DMS 273 (cell line): ENCODE measurements at regions not wholly inside any gene's neighbourhood (a gene's known extent, or its start where the extent isn't known, plus 50 kb on each side); places are given as distances from the start of the nearest gene placed in this dataset.
"Not testable (repeated sequence)": the region's sequence is repeated elsewhere in the genome, so short reads cannot be mapped to it uniquely, and the experiment has no call there.

ENCODE experiments used
- DNase-seq: peaks from one replicate; lab custom pipeline; 2025; ENCODE audit not compliant: unreplicated experiment; lab: John Stamatoyannopoulos, UW

DNA sequence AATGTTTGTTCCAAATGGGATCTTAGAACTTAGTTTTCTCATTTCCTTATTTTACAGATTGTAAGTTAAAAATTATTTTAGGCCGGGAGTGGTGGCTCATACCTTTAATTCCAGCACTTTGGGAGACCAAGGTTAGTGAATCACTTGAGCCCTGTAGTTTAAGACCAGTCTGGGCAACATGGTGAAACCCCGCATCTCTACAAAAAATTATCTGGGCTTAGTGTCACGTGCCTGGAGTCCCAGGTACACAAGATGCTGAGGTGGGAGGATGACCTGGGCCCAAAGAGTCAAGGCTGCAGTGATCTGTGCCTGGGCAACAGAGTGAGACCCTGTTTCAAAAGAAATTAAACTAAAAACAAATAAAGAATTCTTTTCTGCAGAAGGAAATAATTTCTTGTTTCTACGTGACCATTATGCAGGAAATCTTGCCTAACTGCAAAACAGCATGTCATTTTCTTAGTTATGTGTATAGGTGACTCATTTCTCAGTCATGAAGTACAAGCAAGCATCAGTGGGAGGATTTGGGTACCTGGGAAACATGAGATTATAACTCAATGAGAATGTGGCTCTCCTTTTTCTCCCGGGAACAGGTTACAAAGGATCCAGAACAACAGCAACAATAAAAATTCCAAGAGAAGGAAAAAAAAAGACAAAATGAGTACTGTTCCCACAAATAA, 375.1 kb upstream of the ST8SIA4 start:
- DNase-seq = no peak

DNA sequence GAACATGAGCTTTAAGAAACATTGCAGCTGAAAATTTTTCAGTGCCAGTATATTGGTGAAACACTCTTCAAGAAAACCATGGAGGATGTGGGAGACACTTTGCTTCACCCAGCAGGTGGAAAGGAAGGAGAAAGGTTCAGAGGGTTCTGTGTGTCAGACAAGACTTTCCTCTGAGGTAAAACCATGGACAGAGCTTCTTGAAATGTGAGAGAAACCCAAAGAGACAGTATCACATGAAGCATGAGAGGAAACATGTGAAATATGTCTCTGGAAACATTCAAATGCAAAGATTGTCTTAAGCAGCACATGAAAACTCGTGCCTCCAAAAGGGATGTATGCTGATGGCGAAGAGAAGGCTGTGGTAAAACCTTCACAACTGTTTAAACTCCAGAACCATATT, 368.9 kb upstream of the ST8SIA4 start:
- DNase-seq = no peak

GRCh38 chr5:101271416-101271815, 368.3 kb upstream of the ST8SIA4 start:
- DNase-seq = no peak

DNA sequence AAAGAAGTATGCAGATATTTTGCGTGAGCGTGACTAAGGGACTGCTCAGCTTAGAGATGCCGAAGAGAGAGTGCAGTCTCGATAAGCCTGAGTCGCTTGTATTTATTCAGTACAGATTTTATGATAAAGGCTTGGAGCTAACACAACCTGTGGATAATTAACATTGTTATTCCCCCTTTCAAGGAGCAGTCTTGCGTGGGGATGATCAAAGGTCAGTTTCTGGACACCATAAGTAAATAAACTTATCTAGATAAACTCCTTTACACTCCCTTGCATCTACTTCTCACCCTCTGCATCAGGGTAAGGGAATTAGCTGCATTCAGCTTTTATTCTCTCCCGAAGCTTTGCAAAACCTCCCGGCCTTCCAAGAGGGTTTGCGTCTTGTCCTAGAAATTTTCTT, 357.8 kb upstream of the ST8SIA4 start:
- DNase-seq = no peak

GRCh38 chr5:101253096-101253495, 350.0 kb upstream of the ST8SIA4 start:
- no peak for DNase-seq

GRCh38 chr5:101244621-101245020, 341.5 kb upstream of the ST8SIA4 start:
- no peak for DNase-seq

- DNase-seq = no peak
These were observed 309.9 kb upstream of the ST8SIA4 start for GRCh38 chr5:101212942-101213514.

GRCh38 chr5:101206534-101206933, 303.5 kb upstream of the ST8SIA4 start:
- no peak for DNase-seq

DNA sequence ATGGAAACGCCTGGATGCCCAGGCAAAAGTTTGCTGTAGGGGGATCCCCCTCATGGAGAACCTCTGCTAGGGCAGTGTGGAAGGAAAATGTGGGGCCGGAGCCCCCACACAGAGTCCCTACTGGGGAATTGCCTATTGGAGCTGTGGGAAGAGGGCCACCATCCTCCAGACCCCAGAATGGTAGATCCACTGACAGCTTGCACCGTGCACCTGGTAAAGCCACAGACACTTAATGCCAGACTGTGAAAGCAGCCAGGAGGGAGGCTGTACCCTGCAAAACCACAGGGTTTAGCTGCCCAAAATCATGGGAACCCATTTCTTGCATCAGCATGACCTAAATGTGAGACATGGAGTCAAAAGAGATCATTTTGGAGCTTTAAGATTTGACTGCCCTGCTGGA, 302.0 kb upstream of the ST8SIA4 start:
- DNase-seq = not testable (repeated sequence)

DNA sequence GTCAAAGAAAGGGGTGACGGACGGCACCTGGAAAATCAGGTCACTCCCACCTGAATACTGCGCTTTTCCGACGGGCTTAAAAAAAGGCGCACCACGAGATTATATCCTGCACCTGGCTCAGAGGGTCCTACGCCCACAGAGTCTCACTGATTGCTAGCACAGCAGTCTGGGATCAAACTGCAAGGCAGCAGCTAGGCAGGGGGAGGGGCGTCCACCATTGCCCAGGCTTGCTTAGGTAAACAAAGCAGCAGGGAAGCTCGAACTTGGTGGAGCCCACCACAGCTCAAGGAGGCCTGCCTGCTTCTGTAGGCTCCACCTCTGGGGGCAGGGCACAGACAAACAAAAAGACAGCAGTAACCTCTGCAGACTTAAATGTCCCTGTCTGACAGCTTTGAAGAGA, 277.3 kb upstream of the ST8SIA4 start:
- not testable (repeated sequence) for DNase-seq

- DNase-seq = no peak
These were observed 273.5 kb upstream of the ST8SIA4 start for GRCh38 chr5:101176605-101177004.

DNA sequence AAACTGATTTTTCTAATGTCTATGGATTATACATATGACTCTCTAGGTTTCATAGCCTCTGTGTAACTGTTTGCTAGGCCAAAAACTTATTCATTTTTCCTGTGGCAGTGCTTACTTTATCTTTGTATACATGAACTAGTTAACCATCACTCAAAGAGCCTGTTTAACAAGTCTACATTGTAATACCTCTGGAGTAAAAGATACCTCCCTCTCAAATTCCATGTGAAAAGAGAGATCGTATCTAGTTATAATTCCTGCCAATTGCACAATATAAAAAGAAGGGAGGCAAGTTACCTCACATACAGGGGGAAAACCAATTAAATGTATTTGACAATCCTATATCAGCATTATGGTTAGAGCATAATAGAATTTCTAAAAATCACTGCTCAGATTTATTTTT, 271.9 kb upstream of the ST8SIA4 start:
- no peak for DNase-seq

GRCh38 chr5:101163088-101163487, 260.0 kb upstream of the ST8SIA4 start:
- no peak for DNase-seq

- no peak for DNase-seq
These were observed 256.9 kb upstream of the ST8SIA4 start for GRCh38 chr5:101160002-101160401.

DNA sequence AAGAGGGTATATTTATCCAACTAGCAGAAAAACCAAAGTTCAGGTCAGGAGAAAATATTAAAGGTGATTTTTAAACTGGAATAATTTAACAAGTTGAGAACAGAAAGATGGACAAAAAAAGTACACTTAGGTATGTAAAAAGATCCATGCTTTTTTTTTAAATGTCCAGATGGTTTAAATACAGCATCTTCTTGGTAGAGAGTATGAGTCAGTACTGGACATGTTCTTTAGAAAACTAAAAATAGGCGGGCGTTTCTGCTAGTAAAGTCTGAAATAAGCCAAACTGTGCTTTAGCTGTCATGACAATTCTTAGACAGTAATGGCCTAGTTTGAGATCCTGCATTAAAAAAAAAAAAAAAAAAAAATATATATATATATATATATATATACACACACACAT, 255.9 kb upstream of the ST8SIA4 start:
- DNase-seq = no peak

DNA sequence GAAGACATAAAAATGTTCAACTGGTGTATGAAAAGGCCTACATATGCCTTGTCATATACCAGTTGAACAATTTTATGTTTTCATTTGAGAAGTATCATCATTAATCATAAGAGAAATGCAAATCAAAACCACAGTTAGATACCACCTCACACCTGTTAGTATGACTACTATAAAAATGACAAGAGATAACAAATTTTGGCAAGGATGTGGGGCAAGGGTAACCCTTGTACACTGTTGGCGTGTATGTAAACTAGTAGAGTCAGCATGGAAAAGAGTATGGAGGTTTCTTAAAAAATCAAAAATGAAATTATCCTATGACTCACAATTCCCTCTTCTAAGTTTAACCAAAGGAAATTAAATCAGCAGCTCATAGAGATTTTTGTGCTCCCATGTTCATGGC, 250.4 kb upstream of the ST8SIA4 start:
- no peak for DNase-seq

DNA sequence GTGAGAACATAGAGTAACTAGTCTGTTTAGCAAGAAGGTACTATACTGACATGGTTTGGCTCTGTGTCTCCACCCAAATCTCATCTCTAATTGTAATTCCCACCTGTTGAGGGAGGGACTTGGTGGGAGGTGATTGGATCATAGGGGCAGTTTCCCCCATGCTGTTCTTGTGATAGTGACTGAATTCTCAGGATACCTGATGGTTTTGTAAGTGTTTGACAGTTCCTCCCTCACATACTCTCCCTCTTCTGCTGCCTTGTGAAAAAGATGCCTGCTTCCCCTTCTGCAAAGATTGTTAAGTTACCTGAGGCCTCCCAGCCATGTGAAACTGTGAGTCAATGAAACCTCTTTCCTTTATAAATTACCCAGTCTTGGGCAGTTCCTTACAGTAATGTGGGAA, 240.4 kb upstream of the ST8SIA4 start:
- no peak for DNase-seq

GRCh38 chr5:101142102-101142501, 239.0 kb upstream of the ST8SIA4 start:
- no peak for DNase-seq

DNA sequence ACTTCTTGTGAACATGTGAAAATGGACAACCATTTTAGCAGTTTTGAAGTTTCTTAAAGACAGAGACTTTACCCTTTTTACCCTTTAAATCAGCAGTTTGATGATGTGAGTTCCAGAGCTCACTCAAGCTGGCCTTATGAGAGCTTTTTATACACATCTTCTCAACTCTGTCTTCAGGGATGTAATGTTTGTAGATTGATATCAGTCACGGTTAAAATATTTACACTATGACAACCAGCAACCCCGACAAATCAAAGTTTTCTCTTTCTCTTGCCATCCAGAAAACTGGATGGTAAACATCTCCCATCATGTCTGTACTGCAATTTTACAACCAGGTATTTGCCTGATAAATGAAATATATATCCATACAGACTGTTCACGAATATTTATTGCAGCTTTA, 233.4 kb upstream of the ST8SIA4 start:
- DNase-seq = no peak

- DNase-seq = no peak
These were observed 220.3 kb upstream of the ST8SIA4 start for GRCh38 chr5:101123363-101123762.

GRCh38 chr5:101112645-101113044, 209.6 kb upstream of the ST8SIA4 start:
- no peak for DNase-seq

GRCh38 chr5:101103874-101104273, 200.8 kb upstream of the ST8SIA4 start:
- no peak for DNase-seq

DNA sequence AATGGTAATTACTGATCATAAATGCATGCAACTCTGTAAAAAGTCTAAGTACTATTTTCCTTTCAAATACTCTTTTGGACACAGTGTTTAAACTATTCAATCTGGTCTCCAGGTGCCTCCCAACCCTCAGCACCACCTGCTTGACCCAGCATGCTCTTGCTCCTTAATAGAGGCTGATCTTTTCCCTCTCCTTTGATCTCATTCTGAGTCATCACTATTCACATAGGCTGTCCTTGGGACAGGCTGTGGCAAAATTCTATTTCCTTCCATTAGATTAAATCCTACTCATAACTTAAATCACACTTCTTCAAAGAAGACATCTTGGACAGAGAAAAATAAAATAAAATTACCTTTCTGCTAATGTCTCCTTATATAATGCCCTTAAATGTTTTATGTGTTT, 199.4 kb upstream of the ST8SIA4 start:
- DNase-seq = no peak
